ENCODE measurements at regions not wholly inside any gene's neighbourhood (a gene's known extent, or its start where the extent isn't known, plus 50 kb on each side); places are given as distances from the start of the nearest gene placed in this dataset.

GRCh38 chr4:181998398-181999295, 244.6 kb upstream of the TENM3 start:
- TF ChIP-seq POLR2A (IDR thresholded peaks at IDR 0.05; ENCODE audit: low read length) (no peak), GATA1 (IDR thresholded peaks at IDR 0.05; ENCODE audit: low read depth, low read length) (no peak)

Data from erythroblast (primary cell).